Astrocyte of the cerebellum (primary cell): ENCODE measurements at regions not wholly inside any gene's neighbourhood (a gene's known extent, or its start where the extent isn't known, plus 50 kb on each side); places are given as distances from the start of the nearest gene placed in this dataset.
"Not testable (repeated sequence)": the region's sequence is repeated elsewhere in the genome, so short reads cannot be mapped to it uniquely, and the experiment has no call there.

ENCODE experiments used
- DNase-seq: peaks from one replicate; pipeline ENCODE4 v3.0.0-alpha.2; 2011; ENCODE audit warnings: low read depth
- H3K4me3 ChIP-seq: 2 replicates; pipeline ENCODE4 v1.5.1; 2011; ENCODE audit warnings: mild to moderate bottlenecking, low read depth, low read length, moderate library complexity
- CTCF ChIP-seq: IDR thresholded peaks from 2 replicates; pipeline ENCODE4 v1.5.1; 2012; ENCODE audit warnings: low read length, low read depth, moderate library complexity, mild to moderate bottlenecking; ENCODE audit errors: missing control alignments
- in situ Hi-C: cut with HindIII; loops from 2 replicates; pipeline ENCODE4 v1.10.0; 2017; ENCODE audit warnings: low sequenced_read_pairs

DNA sequence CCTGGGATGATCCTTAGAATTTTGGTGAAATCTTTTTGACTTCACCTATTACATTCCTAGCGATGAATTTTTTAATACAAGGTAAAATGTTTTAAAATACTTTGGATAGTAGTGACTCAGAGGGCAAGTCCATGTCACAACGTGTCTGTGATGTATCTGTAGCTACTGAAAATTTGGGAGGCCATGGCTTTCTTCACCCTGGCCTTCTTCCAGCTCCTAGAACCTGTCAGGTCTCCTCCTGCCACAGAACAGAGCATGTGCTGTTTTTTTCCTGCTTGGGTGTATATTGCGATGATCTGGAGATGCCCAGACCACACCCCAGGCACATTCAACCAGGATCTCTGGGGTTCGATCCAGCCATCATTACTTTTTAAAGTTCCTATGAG, 194.4 kb downstream of the BTBD3 start:
- TF ChIP-seq CTCF = no peak
- no peak overlapping the region for H3K4me3 ChIP-seq
- DNase-seq = no peak
- in situ Hi-C loops = no loop called here

- TF ChIP-seq CTCF = no peak
- no peak overlapping the region for H3K4me3 ChIP-seq
- DNase-seq = no peak
- in situ Hi-C loops = no loop called here
Measured at GRCh38 chr20:12112665-12113064, 195.0 kb downstream of the BTBD3 start.

DNA sequence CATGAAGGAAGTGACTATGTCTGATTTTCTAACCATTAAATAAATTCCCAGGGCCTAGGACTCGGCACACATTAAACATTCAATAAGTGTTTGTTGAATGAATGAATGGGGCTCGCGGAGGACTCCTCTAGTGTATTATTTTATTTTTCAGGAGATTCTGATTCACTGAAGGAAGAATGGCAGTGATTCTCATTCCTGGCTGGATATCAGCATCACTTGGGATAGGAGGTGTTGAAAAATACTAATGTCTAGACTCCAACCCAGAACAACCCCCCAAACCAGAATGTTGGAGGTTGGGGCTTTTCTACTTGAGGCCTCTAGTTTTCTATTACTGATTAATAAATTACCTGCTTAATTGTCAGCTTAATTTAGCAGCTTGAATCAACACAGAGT, 195.4 kb downstream of the BTBD3 start:
- in situ Hi-C loops = no loop called here
- no peak for TF ChIP-seq CTCF
- H3K4me3 ChIP-seq = no peak overlapping the region
- DNase-seq = peak; percentile 3

GRCh38 chr20:12113468-12114371, 196.0 kb downstream of the BTBD3 start:
- in situ Hi-C loops = no loop called here
- DNase-seq = peak; percentile 89
- TF ChIP-seq CTCF = no peak
- no peak overlapping the region for H3K4me3 ChIP-seq

GRCh38 chr20:12129114-12129513, 211.4 kb downstream of the BTBD3 start:
- DNase-seq, H3K4me3 ChIP-seq, in situ Hi-C loops: not testable (repeated sequence)

GRCh38 chr20:12129532-12129931, 211.8 kb downstream of the BTBD3 start:
- DNase-seq, in situ Hi-C loops, H3K4me3 ChIP-seq: not testable (repeated sequence)

GRCh38 chr20:12130781-12131180, 213.1 kb downstream of the BTBD3 start:
- in situ Hi-C loops = no loop called here
- no peak for TF ChIP-seq CTCF
- DNase-seq = no peak
- no peak overlapping the region for H3K4me3 ChIP-seq
